GM06990 (cell line): ENCODE measurements at regions not wholly inside any gene's neighbourhood (a gene's known extent, or its start where the extent isn't known, plus 50 kb on each side); places are given as distances from the start of the nearest gene placed in this dataset.

Source experiments
- DNase-seq: peaks from one replicate; pipeline ENCODE4 v3.0.0-alpha.2; 2011; ENCODE audit not compliant: insufficient read length; ENCODE audit errors: extremely low read depth
- H3K27me3 ChIP-seq: replicated peaks from 2 replicates; pipeline ENCODE4 v1.6.0; 2011; ENCODE audit warnings: low read length; ENCODE audit not compliant: control insufficient read depth, insufficient read depth
- H3K36me3 ChIP-seq: 2 replicates; pipeline ENCODE4 v1.5.1; 2011; ENCODE audit warnings: low read length; ENCODE audit not compliant: control insufficient read depth, insufficient read depth
- H3K4me3 ChIP-seq: replicated peaks from 2 replicates; pipeline ENCODE4 v1.5.1; 2011; ENCODE audit warnings: low read depth, mild to moderate bottlenecking, control low read depth, low read length
- TF ChIP-seq, protein P1 (sequence below): IDR thresholded peaks from 2 replicates; pipeline ENCODE4 v1.5.1; 2011; ENCODE audit warnings: low read length, control low read depth, mild to moderate bottlenecking, inconsistent platforms; ENCODE audit not compliant: insufficient read depth, poor library complexity, severe bottlenecking

DNA sequence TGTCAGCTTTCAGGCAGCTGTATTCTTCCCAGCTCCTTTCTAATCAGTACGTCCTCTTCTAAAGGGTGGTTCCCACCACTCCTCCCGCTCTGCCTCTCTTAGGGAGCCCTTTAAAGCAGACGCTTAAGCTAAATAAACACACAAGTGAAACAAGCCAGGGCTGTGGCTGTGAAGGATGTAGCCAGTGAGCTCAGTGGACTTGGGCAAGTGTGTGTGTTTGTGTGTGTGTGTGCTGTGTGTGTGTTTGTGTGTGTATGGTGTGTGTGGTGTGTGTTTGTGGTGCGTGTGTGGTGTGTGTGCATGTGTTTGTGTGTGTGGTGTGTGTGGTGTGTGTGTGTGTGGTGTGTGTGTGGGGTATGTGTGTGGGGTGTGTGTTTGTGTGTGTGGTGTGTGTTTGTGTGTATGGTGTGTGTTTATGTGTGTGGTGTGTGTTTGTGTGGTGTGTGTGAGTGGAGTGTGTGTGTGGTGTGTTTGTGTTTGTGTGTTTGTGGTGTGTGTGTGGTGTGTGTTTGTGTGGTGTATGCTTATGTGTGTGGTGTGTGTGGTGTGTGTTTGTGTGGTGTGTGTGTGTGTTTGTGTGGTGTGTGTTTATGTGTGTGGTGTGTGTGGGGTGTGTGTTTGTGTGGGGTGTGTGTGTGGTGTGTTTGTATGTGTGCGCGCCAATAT is 283.3 kb downstream of the PTTG2 start:
- TF ChIP-seq, protein P1, sequence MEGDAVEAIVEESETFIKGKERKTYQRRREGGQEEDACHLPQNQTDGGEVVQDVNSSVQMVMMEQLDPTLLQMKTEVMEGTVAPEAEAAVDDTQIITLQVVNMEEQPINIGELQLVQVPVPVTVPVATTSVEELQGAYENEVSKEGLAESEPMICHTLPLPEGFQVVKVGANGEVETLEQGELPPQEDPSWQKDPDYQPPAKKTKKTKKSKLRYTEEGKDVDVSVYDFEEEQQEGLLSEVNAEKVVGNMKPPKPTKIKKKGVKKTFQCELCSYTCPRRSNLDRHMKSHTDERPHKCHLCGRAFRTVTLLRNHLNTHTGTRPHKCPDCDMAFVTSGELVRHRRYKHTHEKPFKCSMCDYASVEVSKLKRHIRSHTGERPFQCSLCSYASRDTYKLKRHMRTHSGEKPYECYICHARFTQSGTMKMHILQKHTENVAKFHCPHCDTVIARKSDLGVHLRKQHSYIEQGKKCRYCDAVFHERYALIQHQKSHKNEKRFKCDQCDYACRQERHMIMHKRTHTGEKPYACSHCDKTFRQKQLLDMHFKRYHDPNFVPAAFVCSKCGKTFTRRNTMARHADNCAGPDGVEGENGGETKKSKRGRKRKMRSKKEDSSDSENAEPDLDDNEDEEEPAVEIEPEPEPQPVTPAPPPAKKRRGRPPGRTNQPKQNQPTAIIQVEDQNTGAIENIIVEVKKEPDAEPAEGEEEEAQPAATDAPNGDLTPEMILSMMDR, result no peak

DNA sequence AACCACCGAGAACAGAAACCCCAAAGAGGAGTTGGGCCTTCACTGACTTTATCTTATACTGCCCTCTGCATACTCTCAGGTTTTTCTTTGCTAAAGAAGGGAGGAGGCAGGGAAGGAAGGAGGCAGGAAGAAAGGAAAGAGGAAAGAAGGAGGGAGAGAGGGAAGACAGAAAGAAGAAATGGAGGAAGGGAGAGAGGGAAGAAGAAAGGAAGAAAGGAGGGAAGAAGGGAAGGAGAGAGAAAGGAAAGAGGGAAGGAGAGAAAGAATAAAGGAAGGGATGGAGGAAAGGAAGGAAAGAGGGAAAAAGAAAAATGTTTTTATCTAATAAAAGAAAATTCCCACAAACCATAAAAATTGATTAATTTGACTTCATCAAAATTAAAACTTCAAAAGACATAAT is 294.6 kb downstream of the PTTG2 start:
- Histone ChIP-seq H3K4me3 (no peak overlapping the region), H3K36me3 (no peaks in the 10 kb centered on the region), H3K27me3 (no peaks in the 10 kb centered on the region)
- no peak for DNase-seq
- TF ChIP-seq, protein P1, result no peak

More for the DNA sequence above, 283.3 kb downstream of the PTTG2 start:
- no peaks in the 10 kb centered on the region for H3K27me3 ChIP-seq
- no peak overlapping the region for H3K4me3 ChIP-seq
- no peaks in the 10 kb centered on the region for H3K36me3 ChIP-seq
- no peak for DNase-seq

DNA sequence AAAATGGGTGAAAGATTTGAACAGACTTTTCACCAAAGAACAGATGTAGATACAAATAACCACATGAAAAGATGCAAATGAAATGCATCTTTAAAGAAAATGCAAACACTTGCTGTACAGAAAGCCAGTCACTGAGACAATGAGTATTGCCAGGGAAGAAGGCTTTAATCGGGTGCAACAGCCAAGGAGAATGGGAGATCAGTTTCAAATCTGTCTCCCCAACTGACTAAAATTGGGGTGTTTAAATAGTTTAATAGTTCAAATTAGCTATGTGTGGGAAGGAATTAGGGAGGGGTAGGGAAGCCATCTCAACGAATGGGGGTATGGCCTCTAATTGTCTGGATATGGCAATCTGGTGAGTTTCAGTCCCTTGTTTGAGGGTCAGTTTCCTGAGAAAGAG is 295.4 kb downstream of the PTTG2 start:
- H3K36me3 ChIP-seq, result no peaks in the 10 kb centered on the region
- no peaks in the 10 kb centered on the region for H3K27me3 ChIP-seq
- TF ChIP-seq, protein P1, result no peak
- DNase-seq, result no peak
- no peak overlapping the region for H3K4me3 ChIP-seq

DNA sequence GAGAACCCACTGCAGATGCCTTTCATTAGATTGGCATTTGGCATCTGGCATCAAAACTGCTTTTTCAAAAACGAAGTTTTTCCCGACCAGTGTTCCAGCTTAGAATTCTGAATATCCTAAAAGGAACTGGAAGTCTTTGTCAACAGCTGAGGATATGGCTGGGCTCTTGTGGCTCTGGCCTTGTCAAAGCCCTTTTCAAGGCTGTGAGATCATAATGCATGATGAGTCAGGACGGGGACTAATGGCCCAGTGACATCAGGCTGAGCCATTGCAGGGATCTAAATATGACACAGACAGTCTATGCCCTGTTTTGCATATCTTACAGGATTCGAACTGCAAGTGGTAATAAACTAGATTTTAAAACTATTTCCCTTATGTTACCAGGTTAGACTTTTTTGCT is 306.4 kb downstream of the PTTG2 start:
- TF ChIP-seq, protein P1, result no peak
- no peak overlapping the region for H3K4me3 ChIP-seq
- DNase-seq, result no peak

DNA sequence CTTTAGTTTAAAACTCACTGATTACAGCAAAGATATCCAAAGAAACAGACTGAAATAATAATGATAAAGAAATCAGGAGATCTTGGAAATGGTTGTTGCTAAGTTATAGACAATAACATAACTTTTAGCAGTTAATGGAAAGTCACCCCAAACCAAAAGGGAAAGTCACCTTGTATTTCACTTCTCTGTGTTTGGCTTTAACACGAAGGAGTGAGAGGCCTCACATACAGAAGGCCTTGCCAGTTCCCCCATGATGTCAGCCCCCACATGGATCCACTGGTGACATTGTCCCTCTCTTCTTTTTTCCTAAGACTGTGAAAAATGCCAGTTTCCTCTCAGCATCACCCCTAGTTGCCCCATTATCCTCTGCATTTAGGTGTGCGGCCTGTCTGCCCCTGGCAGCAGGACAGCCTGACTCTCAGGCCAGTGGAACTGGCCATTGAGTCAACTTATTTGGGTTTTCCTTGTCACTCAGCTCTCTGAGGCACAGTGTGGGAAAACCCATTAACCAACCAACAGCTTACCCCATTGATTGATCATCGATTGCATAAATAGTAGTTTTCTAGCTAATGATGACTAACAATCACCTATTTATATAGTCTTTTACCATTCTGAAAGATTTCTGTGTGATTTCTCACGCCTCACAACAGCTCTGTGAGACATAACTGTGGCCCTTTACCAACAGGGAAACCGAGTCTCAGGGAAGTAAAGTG is 308.1 kb downstream of the PTTG2 start:
- no peak for DNase-seq
- H3K27me3 ChIP-seq, result no peaks in the 10 kb centered on the region
- TF ChIP-seq, protein P1, result no peak
- H3K4me3 ChIP-seq, result no peak overlapping the region
- no peaks in the 10 kb centered on the region for H3K36me3 ChIP-seq

More for the DNA sequence above, 306.4 kb downstream of the PTTG2 start:
- Histone ChIP-seq H3K36me3 (no peaks in the 10 kb centered on the region), H3K27me3 (no peaks in the 10 kb centered on the region)
